GM20000 (cell line): ENCODE measurements at regions not wholly inside any gene's neighbourhood (a gene's known extent, or its start where the extent isn't known, plus 50 kb on each side); places are given as distances from the start of the nearest gene placed in this dataset.
"Not testable (repeated sequence)": the region's sequence is repeated elsewhere in the genome, so short reads cannot be mapped to it uniquely, and the experiment has no call there.

Experiments used
- DNase-seq: peaks from one replicate; pipeline ENCODE4 v3.0.0; 2012; ENCODE audit warnings: low spot score
- TF ChIP-seq, protein P1 (sequence below): IDR thresholded peaks from 2 replicates; pipeline ENCODE4 v1.5.1; 2012; ENCODE audit warnings: mild to moderate bottlenecking, control low read depth; ENCODE audit errors: extremely low read depth, missing control alignments

- TF ChIP-seq, protein P1, sequence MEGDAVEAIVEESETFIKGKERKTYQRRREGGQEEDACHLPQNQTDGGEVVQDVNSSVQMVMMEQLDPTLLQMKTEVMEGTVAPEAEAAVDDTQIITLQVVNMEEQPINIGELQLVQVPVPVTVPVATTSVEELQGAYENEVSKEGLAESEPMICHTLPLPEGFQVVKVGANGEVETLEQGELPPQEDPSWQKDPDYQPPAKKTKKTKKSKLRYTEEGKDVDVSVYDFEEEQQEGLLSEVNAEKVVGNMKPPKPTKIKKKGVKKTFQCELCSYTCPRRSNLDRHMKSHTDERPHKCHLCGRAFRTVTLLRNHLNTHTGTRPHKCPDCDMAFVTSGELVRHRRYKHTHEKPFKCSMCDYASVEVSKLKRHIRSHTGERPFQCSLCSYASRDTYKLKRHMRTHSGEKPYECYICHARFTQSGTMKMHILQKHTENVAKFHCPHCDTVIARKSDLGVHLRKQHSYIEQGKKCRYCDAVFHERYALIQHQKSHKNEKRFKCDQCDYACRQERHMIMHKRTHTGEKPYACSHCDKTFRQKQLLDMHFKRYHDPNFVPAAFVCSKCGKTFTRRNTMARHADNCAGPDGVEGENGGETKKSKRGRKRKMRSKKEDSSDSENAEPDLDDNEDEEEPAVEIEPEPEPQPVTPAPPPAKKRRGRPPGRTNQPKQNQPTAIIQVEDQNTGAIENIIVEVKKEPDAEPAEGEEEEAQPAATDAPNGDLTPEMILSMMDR: no peak
- DNase-seq: no peak
Measured at GRCh38 chr17:53628011-53628410, 194.7 kb upstream of the KIF2B start.

- no peak for DNase-seq
- TF ChIP-seq, protein P1: no peak
Measured at GRCh38 chr17:53627511-53627910, 195.2 kb upstream of the KIF2B start.

- DNase-seq: no peak
- TF ChIP-seq, protein P1: no peak
Measured at GRCh38 chr17:53626286-53626685, 196.4 kb upstream of the KIF2B start.

DNA sequence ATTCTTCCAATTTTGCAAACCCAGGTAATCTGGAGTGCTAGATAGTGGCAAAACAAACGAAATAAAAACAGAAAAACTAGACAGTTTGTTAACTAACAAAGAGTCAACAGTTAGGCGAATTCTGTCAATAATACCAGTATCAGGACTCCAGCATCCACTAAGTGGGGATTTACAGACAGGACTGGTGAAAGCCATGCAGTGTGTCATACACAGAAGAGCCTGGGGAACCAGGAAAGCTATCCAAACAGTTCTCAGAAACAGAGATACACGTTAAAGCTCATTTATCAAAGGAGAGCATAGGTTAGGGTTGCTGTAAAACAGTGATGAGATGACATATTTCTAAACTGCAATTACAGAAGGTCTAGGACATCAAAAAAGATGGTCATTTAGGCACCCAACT lies 203.7 kb upstream of the KIF2B start:
- no peak for DNase-seq
- TF ChIP-seq, protein P1: no peak

GRCh38 chr17:53608208-53608607 lies 214.5 kb upstream of the KIF2B start:
- not testable (repeated sequence) for DNase-seq

GRCh38 chr17:53607475-53607874 lies 215.3 kb upstream of the KIF2B start:
- TF ChIP-seq, protein P1: no peak
- no peak for DNase-seq

DNA sequence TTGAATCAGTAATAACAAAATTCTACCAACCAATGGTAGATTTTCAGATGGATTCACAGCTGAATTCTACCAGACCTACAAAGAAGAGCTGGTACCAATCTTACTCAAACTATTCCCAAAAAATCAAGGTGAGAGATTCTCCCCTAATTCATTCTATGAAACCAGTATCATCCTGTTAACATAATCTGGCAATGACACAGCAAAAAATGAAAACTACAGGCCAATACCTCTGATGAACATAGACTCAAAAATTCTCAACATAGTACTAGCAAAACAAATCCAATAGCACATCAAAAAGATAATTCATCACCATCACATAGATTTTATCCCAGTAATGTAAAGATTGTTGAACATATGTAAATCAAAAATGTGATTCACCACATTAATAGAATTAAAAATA lies 234.4 kb upstream of the KIF2B start:
- TF ChIP-seq, protein P1: no peak
- DNase-seq: no peak

GRCh38 chr17:53574038-53574437 lies 248.7 kb upstream of the KIF2B start:
- TF ChIP-seq, protein P1: no peak

More at GRCh38 chr17:53574038-53574437, 248.7 kb upstream of the KIF2B start:
- DNase-seq: no peak
